SH-SY5Y (cell line): ENCODE measurements at regions not wholly inside any gene's neighbourhood (a gene's known extent, or its start where the extent isn't known, plus 50 kb on each side); places are given as distances from the start of the nearest gene placed in this dataset.

ENCODE experiments used
- GATA2 ChIP-seq: IDR thresholded peaks from 2 replicates; pipeline ENCODE4 v1.6.1; 2011; ENCODE audit warnings: mild to moderate bottlenecking, low read depth, low read length
- GATA3 ChIP-seq: IDR thresholded peaks from 2 replicates; pipeline ENCODE4 v1.6.1; 2011; ENCODE audit warnings: low read depth, mild to moderate bottlenecking, low read length, moderate library complexity

GRCh38 chr7:25529320-25529719 lies 301.0 kb upstream of the NPVF start:
- TF ChIP-seq GATA2: no peak
- no peak for TF ChIP-seq GATA3
